PFSK-1 (cell line): ENCODE measurements at regions not wholly inside any gene's neighbourhood (a gene's known extent, or its start where the extent isn't known, plus 50 kb on each side); places are given as distances from the start of the nearest gene placed in this dataset.

Experiments
- FOXP2 ChIP-seq: optimal IDR thresholded peaks from 2 replicates; pipeline ENCODE3; 2011; ENCODE audit warnings: borderline replicate concordance, control low read depth, inconsistent platforms; ENCODE audit not compliant: insufficient read depth; ENCODE audit errors: extremely low read length, extremely low read depth
- POLR2AphosphoS5 ChIP-seq: IDR thresholded peaks from 2 replicates; pipeline ENCODE4 v1.6.1; 2012; ENCODE audit warnings: low read depth, mild to moderate bottlenecking, control low read depth, low read length, moderate library complexity
- REST ChIP-seq, 2 experiments: IDR thresholded peaks; 2 replicates each; pipeline versions ENCODE4 v1.6.1 to v1.8.0; 2011 to 2012; ENCODE audit warnings: low read depth in 2 of 2, low read length in 2 of 2, control low read depth in 1 of 2, inconsistent platforms in 1 of 2, mild to moderate bottlenecking in 1 of 2, moderate library complexity in 1 of 2; ENCODE audit not compliant: insufficient read depth in 1 of 2
- SIN3A ChIP-seq: IDR thresholded peaks from 2 replicates; pipeline ENCODE4 v1.6.1; 2012; ENCODE audit warnings: mild to moderate bottlenecking, low read length, moderate library complexity, borderline replicate concordance; ENCODE audit not compliant: insufficient read depth
- TAF1 ChIP-seq: IDR thresholded peaks from 2 replicates; pipeline ENCODE4 v1.6.1; 2012; ENCODE audit warnings: low read length, control low read depth, borderline replicate concordance; ENCODE audit not compliant: insufficient read depth

GRCh38 chr2:217081799-217082198 is 221.9 kb upstream of the TNP1 start:
- TF ChIP-seq REST (IDR thresholded peaks at IDR 0.05; ENCODE audit: insufficient read depth in 1 of 2, low read depth in 2 of 2, low read length in 2 of 2) (no peak), POLR2AphosphoS5 (no peak), SIN3A (no peak), FOXP2 (no peak), TAF1 (no peak)

GRCh38 chr2:217079165-217079564 is 219.3 kb upstream of the TNP1 start:
- no peak for TF ChIP-seq POLR2AphosphoS5
- TF ChIP-seq FOXP2, result no peak
- TF ChIP-seq REST (IDR thresholded peaks at IDR 0.05; ENCODE audit: insufficient read depth in 1 of 2, low read depth in 2 of 2, low read length in 2 of 2), result no peak
- TF ChIP-seq SIN3A, result no peak
- no peak for TF ChIP-seq TAF1

GRCh38 chr2:217077831-217078407 is 218.1 kb upstream of the TNP1 start:
- TF ChIP-seq POLR2AphosphoS5 (no peak), SIN3A (no peak)

GRCh38 chr2:217076657-217077232 is 216.9 kb upstream of the TNP1 start:
- TF ChIP-seq SIN3A (no peak), POLR2AphosphoS5 (no peak), FOXP2 (no peak)

GRCh38 chr2:217076058-217076435 is 216.2 kb upstream of the TNP1 start:
- TF ChIP-seq POLR2AphosphoS5 (no peak), FOXP2 (no peak), REST (IDR thresholded peaks at IDR 0.05; ENCODE audit: insufficient read depth in 1 of 2, low read depth in 2 of 2, low read length in 2 of 2) (no peak), SIN3A (no peak), TAF1 (no peak)

- TF ChIP-seq REST (IDR thresholded peaks at IDR 0.05; ENCODE audit: insufficient read depth in 1 of 2, low read depth in 2 of 2, low read length in 2 of 2) (no peak), TAF1 (no peak), POLR2AphosphoS5 (no peak), FOXP2 (no peak), SIN3A (no peak)
Measured at GRCh38 chr2:217075268-217076057, 215.6 kb upstream of the TNP1 start.
